Neural progenitor cell (in vitro differentiated cells): ENCODE measurements at regions not wholly inside any gene's neighbourhood (a gene's known extent, or its start where the extent isn't known, plus 50 kb on each side); places are given as distances from the start of the nearest gene placed in this dataset.

Experiments used
- EZH2 ChIP-seq: fragments of 200-600 bp; sonication (generic); IDR thresholded peaks from 2 replicates; pipeline ENCODE4 v1.6.1; 2017; ENCODE audit warnings: antibody characterized with exemption, mild to moderate bottlenecking, moderate library complexity
- EZH2phosphoT487 ChIP-seq: fragments of 200-600 bp; sonication (generic); IDR thresholded peaks from 2 replicates; pipeline ENCODE4 v1.6.1; 2017; ENCODE audit warnings: antibody characterized with exemption
- TF ChIP-seq, protein P1 (sequence below): fragments of 200-600 bp; sonication (generic); IDR thresholded peaks from 2 replicates; pipeline ENCODE4 v1.5.1; 2017; ENCODE audit warnings: antibody characterized with exemption, mild to moderate bottlenecking

- TF ChIP-seq, protein P1, sequence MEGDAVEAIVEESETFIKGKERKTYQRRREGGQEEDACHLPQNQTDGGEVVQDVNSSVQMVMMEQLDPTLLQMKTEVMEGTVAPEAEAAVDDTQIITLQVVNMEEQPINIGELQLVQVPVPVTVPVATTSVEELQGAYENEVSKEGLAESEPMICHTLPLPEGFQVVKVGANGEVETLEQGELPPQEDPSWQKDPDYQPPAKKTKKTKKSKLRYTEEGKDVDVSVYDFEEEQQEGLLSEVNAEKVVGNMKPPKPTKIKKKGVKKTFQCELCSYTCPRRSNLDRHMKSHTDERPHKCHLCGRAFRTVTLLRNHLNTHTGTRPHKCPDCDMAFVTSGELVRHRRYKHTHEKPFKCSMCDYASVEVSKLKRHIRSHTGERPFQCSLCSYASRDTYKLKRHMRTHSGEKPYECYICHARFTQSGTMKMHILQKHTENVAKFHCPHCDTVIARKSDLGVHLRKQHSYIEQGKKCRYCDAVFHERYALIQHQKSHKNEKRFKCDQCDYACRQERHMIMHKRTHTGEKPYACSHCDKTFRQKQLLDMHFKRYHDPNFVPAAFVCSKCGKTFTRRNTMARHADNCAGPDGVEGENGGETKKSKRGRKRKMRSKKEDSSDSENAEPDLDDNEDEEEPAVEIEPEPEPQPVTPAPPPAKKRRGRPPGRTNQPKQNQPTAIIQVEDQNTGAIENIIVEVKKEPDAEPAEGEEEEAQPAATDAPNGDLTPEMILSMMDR, result no peak
- TF ChIP-seq EZH2, result no peak
- TF ChIP-seq EZH2phosphoT487, result no peak
Measured at GRCh38 chr15:69593488-69593887, 140.9 kb downstream of the RPLP1 start.
